ENCODE measurements at regions not wholly inside any gene's neighbourhood (a gene's known extent, or its start where the extent isn't known, plus 50 kb on each side); places are given as distances from the start of the nearest gene placed in this dataset.

DNA sequence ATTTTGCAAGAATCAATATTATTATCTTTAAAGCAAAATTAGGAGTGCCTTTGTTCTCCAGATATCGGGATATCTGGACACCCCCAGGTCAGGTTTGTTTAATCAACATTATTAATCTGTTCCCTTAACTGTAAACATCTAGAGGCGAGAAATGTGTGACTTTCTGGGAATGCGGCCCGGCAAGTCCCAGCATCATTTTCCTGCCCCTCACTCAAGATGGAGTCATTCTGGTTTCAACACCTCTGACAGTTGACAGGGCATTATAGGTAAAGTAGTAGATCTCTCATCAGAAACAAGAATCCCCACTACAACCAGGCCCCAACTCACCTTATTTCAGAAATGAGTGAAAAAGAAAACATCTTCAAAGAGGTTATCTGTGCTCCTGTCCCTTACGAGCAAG lies 331.6 kb upstream of the ZFP42 start:
- TF ChIP-seq, protein P1, sequence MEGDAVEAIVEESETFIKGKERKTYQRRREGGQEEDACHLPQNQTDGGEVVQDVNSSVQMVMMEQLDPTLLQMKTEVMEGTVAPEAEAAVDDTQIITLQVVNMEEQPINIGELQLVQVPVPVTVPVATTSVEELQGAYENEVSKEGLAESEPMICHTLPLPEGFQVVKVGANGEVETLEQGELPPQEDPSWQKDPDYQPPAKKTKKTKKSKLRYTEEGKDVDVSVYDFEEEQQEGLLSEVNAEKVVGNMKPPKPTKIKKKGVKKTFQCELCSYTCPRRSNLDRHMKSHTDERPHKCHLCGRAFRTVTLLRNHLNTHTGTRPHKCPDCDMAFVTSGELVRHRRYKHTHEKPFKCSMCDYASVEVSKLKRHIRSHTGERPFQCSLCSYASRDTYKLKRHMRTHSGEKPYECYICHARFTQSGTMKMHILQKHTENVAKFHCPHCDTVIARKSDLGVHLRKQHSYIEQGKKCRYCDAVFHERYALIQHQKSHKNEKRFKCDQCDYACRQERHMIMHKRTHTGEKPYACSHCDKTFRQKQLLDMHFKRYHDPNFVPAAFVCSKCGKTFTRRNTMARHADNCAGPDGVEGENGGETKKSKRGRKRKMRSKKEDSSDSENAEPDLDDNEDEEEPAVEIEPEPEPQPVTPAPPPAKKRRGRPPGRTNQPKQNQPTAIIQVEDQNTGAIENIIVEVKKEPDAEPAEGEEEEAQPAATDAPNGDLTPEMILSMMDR (IDR thresholded peaks at IDR 0.05; ENCODE audit: insufficient read depth, low read length) = no peak
- TF ChIP-seq SPI1 (IDR thresholded peaks at IDR 0.05; ENCODE audit: borderline replicate concordance, low read depth) = no peak
- no peak for TF ChIP-seq GABPA (IDR thresholded peaks at IDR 0.05; ENCODE audit: low read depth)
- TF ChIP-seq, protein P2, sequence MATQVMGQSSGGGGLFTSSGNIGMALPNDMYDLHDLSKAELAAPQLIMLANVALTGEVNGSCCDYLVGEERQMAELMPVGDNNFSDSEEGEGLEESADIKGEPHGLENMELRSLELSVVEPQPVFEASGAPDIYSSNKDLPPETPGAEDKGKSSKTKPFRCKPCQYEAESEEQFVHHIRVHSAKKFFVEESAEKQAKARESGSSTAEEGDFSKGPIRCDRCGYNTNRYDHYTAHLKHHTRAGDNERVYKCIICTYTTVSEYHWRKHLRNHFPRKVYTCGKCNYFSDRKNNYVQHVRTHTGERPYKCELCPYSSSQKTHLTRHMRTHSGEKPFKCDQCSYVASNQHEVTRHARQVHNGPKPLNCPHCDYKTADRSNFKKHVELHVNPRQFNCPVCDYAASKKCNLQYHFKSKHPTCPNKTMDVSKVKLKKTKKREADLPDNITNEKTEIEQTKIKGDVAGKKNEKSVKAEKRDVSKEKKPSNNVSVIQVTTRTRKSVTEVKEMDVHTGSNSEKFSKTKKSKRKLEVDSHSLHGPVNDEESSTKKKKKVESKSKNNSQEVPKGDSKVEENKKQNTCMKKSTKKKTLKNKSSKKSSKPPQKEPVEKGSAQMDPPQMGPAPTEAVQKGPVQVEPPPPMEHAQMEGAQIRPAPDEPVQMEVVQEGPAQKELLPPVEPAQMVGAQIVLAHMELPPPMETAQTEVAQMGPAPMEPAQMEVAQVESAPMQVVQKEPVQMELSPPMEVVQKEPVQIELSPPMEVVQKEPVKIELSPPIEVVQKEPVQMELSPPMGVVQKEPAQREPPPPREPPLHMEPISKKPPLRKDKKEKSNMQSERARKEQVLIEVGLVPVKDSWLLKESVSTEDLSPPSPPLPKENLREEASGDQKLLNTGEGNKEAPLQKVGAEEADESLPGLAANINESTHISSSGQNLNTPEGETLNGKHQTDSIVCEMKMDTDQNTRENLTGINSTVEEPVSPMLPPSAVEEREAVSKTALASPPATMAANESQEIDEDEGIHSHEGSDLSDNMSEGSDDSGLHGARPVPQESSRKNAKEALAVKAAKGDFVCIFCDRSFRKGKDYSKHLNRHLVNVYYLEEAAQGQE (IDR thresholded peaks at IDR 0.05; ENCODE audit: insufficient replicate concordance, low read depth) = no peak
- TF ChIP-seq POLR2AphosphoS5 (IDR thresholded peaks at IDR 0.05; ENCODE audit: low read depth) = no peak
- no peak for DNase-seq (ENCODE audit: low read depth in 1 of 2, low spot score in 1 of 2)
- no peaks in the 10 kb centered on the region for H3K27me3 ChIP-seq (ENCODE audit: insufficient read depth, poor library complexity, severe bottlenecking)

DNA sequence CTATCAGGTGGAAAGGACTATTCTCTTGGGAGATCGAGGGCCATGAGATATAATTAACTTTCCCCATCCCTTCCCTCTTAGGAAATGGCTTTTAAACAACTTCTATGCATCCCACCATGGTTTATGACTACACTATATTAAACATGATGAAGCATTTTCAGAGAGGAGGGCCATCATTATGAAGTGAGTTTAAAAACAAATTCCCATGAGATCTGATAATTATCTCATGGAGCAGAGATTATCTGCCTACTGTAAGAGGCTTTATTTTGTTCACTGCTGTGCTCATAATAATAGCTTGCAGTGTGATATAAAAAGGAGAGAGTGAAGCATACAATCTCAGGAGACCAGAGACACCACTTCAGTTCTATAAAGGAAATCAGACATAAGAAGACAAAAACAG lies 330.5 kb upstream of the ZFP42 start:
- no peak for DNase-seq (ENCODE audit: low read depth in 1 of 2, low spot score in 1 of 2)
- TF ChIP-seq, protein P1 (IDR thresholded peaks at IDR 0.05; ENCODE audit: insufficient read depth, low read length) = no peak
- TF ChIP-seq POLR2AphosphoS5 (IDR thresholded peaks at IDR 0.05; ENCODE audit: low read depth) (no peak), GABPA (IDR thresholded peaks at IDR 0.05; ENCODE audit: low read depth) (no peak), SPI1 (IDR thresholded peaks at IDR 0.05; ENCODE audit: borderline replicate concordance, low read depth) (no peak)
- TF ChIP-seq, protein P2 (IDR thresholded peaks at IDR 0.05; ENCODE audit: insufficient replicate concordance, low read depth) = no peak
- Histone ChIP-seq H3K4me3 (replicated peaks; ENCODE audit: insufficient read depth, low read length) (no peak overlapping the region), H3K27ac (replicated peaks) (no peak overlapping the region), H3K27me3 (ENCODE audit: insufficient read depth, poor library complexity, severe bottlenecking) (no peaks in the 10 kb centered on the region)

More for the DNA sequence above, 331.6 kb upstream of the ZFP42 start:
- H3K4me3 ChIP-seq (replicated peaks; ENCODE audit: insufficient read depth, low read length) = no peak overlapping the region
- no peak overlapping the region for H3K27ac ChIP-seq (replicated peaks)

DNA sequence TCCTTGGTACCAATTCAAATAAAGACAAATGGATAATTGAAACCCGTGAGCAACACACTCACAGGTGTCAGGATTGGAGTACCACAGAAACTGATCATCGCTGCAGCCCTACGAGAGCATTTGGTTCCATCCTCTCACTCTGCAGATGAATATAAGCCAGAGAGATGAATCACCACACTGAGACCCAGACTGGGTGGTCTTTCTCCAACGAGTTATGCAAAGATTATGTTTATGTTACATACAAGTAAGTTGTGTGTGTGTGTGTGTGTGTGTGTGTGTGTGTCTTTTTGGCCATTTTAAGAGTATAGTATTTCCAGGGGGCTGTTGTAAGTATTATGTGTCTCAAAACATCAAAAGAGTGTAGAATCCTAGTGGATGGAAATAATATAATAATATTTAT lies 329.5 kb upstream of the ZFP42 start:
- Histone ChIP-seq H3K27me3 (ENCODE audit: insufficient read depth, poor library complexity, severe bottlenecking) (no peaks in the 10 kb centered on the region), H3K4me3 (replicated peaks; ENCODE audit: insufficient read depth, low read length) (no peak overlapping the region), H3K27ac (replicated peaks) (no peak overlapping the region)
- no peak for DNase-seq (ENCODE audit: low read depth in 1 of 2, low spot score in 1 of 2)
- TF ChIP-seq SPI1 (IDR thresholded peaks at IDR 0.05; ENCODE audit: borderline replicate concordance, low read depth) = no peak
- no peak for TF ChIP-seq POLR2AphosphoS5 (IDR thresholded peaks at IDR 0.05; ENCODE audit: low read depth)
- TF ChIP-seq, protein P1 (IDR thresholded peaks at IDR 0.05; ENCODE audit: insufficient read depth, low read length) = no peak
- no peak for TF ChIP-seq GABPA (IDR thresholded peaks at IDR 0.05; ENCODE audit: low read depth)
- TF ChIP-seq, protein P2 (IDR thresholded peaks at IDR 0.05; ENCODE audit: insufficient replicate concordance, low read depth) = no peak
